GM23338 (cell line): ENCODE measurements at regions not wholly inside any gene's neighbourhood (a gene's known extent, or its start where the extent isn't known, plus 50 kb on each side); places are given as distances from the start of the nearest gene placed in this dataset.

Source experiments
- ATAC-seq: fragments of 200-7000 bp; cut with Tn5 transposase; 3 replicates; pipeline ENCODE4 v1.9.1; 2020
- DNase-seq: peaks from one replicate; pipeline ENCODE4 v3.0.0-alpha.2; 2015; ENCODE audit warnings: low spot score
- H2AFZ ChIP-seq: fragments of 200-600 bp; sonication (generic); 2 replicates; pipeline ENCODE4 v1.8.0; 2016; ENCODE audit warnings: antibody characterized with exemption, mild to moderate bottlenecking, moderate library complexity
- H3F3A ChIP-seq: fragments of 200-600 bp; sonication (generic); replicated peaks from 2 replicates; pipeline ENCODE4 v1.8.0; 2017; ENCODE audit warnings: antibody characterized with exemption, mixed run types, low read depth
- H3K27ac ChIP-seq: fragments of 200-600 bp; sonication (generic); 2 replicates; pipeline ENCODE4 v1.6.1; 2016; ENCODE audit warnings: low read depth
- H3K27me3 ChIP-seq: fragments of 200-600 bp; sonication (generic); 2 replicates; pipeline ENCODE4 v1.8.0; 2016; ENCODE audit warnings: mild to moderate bottlenecking, mixed run types, moderate library complexity; ENCODE audit not compliant: insufficient read depth
- H3K36me3 ChIP-seq: fragments of 200-600 bp; sonication (generic); 2 replicates; pipeline ENCODE4 v1.8.0; 2016; ENCODE audit warnings: mild to moderate bottlenecking; ENCODE audit not compliant: insufficient read depth
- H3K4me1 ChIP-seq: fragments of 200-600 bp; sonication (generic); 2 replicates; pipeline ENCODE4 v1.8.0; 2016; ENCODE audit warnings: mild to moderate bottlenecking, moderate library complexity; ENCODE audit not compliant: insufficient read depth
- H3K4me2 ChIP-seq: fragments of 200-600 bp; sonication (generic); 2 replicates; pipeline ENCODE4 v1.7.1; 2017; ENCODE audit warnings: mixed run types
- H3K4me3 ChIP-seq: fragments of 200-600 bp; sonication (generic); 2 replicates; pipeline ENCODE4 v1.6.1; 2016; ENCODE audit warnings: mixed run types
- H3K79me2 ChIP-seq: fragments of 200-600 bp; sonication (generic); replicated peaks from 2 replicates; pipeline ENCODE4 v1.8.0; 2017; ENCODE audit warnings: mild to moderate bottlenecking; ENCODE audit not compliant: insufficient read depth
- H3K9me2 ChIP-seq: fragments of 200-600 bp; sonication (generic); 2 replicates; pipeline ENCODE4 v1.8.0; 2017; ENCODE audit not compliant: insufficient read depth
- H4K20me1 ChIP-seq: fragments of 200-600 bp; sonication (generic); replicated peaks from 2 replicates; pipeline ENCODE4 v1.8.0; 2017; ENCODE audit warnings: mild to moderate bottlenecking; ENCODE audit not compliant: insufficient read depth
- H3K27ac Mint-ChIP-seq: 2 replicates; pipeline ENCODE4 v1.8.0; 2020; ENCODE audit warnings: inconsistent platforms, mild to moderate bottlenecking, moderate library complexity, mixed read lengths
- H3K27me3 Mint-ChIP-seq: 3 replicates; pipeline ENCODE4 v1.8.0; 2022; ENCODE audit warnings: low read depth, mild to moderate bottlenecking, moderate library complexity, mixed read lengths, inconsistent platforms; ENCODE audit not compliant: insufficient read depth, poor library complexity
- H3K36me3 Mint-ChIP-seq: 3 replicates; pipeline ENCODE4 v1.8.0; 2021; ENCODE audit warnings: low read depth, mild to moderate bottlenecking, inconsistent platforms, moderate library complexity, mixed read lengths
- H3K4me1 Mint-ChIP-seq: 3 replicates; pipeline ENCODE4 v1.8.0; 2020; ENCODE audit warnings: mild to moderate bottlenecking, inconsistent platforms, mixed read lengths
- H3K4me3 Mint-ChIP-seq: 3 replicates; pipeline ENCODE4 v1.8.0; 2021; ENCODE audit warnings: moderate library complexity, mild to moderate bottlenecking, inconsistent platforms, mixed read lengths
- H3K9me3 Mint-ChIP-seq: 3 replicates; pipeline ENCODE4 v1.8.0; 2020; ENCODE audit warnings: moderate library complexity, mild to moderate bottlenecking, inconsistent platforms, mixed read lengths
- CREB1 ChIP-seq: fragments of 250-450 bp; sonication (Bioruptor Pico); IDR thresholded peaks from 2 replicates; pipeline ENCODE4 v1.5.0; 2020; ENCODE audit warnings: low read depth, mild to moderate bottlenecking, moderate library complexity
- CTCF ChIP-seq, 2 experiments: fragments of 200-600 bp in 1 of 2; sonication (generic) in 1 of 2; conservative IDR thresholded peaks; 2 replicates each; pipeline versions ENCODE4 v1.5.1 to v1.6.1; 2016 to 2017; ENCODE audit warnings: antibody characterized with exemption in 2 of 2, low read depth in 2 of 2, mild to moderate bottlenecking in 2 of 2, moderate library complexity in 1 of 2
- ETS1 ChIP-seq: IDR thresholded peaks from 2 replicates; pipeline ENCODE4 v1.6.1; 2016; ENCODE audit warnings: antibody characterized with exemption
- EZH2 ChIP-seq: fragments of 200-600 bp; sonication (generic); IDR thresholded peaks from one replicate; pipeline ENCODE4 v1.8.0; 2017; ENCODE audit warnings: antibody characterized with exemption, mild to moderate bottlenecking, low read depth; ENCODE audit not compliant: unreplicated experiment
- EZH2phosphoT487 ChIP-seq: fragments of 200-600 bp; sonication (generic); IDR thresholded peaks from one replicate; pipeline ENCODE4 v1.8.1; 2018; ENCODE audit warnings: antibody characterized with exemption; ENCODE audit not compliant: unreplicated experiment
- JUNB ChIP-seq: IDR thresholded peaks from one replicate; pipeline ENCODE4 v1.6.1; 2016; ENCODE audit warnings: antibody characterized with exemption; ENCODE audit not compliant: unreplicated experiment
- NANOG ChIP-seq: IDR thresholded peaks from 2 replicates; pipeline ENCODE4 v1.6.1; 2016; ENCODE audit warnings: antibody characterized with exemption, borderline replicate concordance
- POLR2AphosphoS5 ChIP-seq: IDR thresholded peaks from 2 replicates; pipeline ENCODE4 v1.6.1; 2016; ENCODE audit warnings: antibody characterized with exemption, low read depth
- REST ChIP-seq: IDR thresholded peaks from one replicate; pipeline ENCODE4 v1.6.1; 2018; ENCODE audit warnings: antibody characterized with exemption; ENCODE audit not compliant: unreplicated experiment
- STAT1 ChIP-seq: IDR thresholded peaks from one replicate; pipeline ENCODE4 v1.6.1; 2016; ENCODE audit warnings: antibody characterized with exemption; ENCODE audit not compliant: unreplicated experiment
- ZNF114 ChIP-seq: fragments of 250-450 bp; sonication (Bioruptor Pico); IDR thresholded peaks from 2 replicates; pipeline ENCODE4 v1.5.0; 2020; ENCODE audit warnings: mild to moderate bottlenecking, moderate library complexity
- ZNF331 ChIP-seq: fragments of 250-450 bp; sonication (Bioruptor Pico); IDR thresholded peaks from 2 replicates; pipeline ENCODE4 v1.5.0; 2020; ENCODE audit warnings: low read depth, mild to moderate bottlenecking, moderate library complexity
- ZNF462 ChIP-seq: fragments of 250-450 bp; sonication (Bioruptor Pico); IDR thresholded peaks from 2 replicates; pipeline ENCODE4 v1.5.0; 2020; ENCODE audit warnings: mild to moderate bottlenecking, moderate library complexity

- no peak for TF ChIP-seq ETS1
- TF ChIP-seq POLR2AphosphoS5 = no peak
- TF ChIP-seq ZNF331 (CRISPR knock-in tag) = no peak
- TF ChIP-seq STAT1 = no peak
- TF ChIP-seq NANOG = no peak
- no peak for TF ChIP-seq REST
- no peak for TF ChIP-seq ZNF114
- TF ChIP-seq JUNB = no peak
- no peak for TF ChIP-seq EZH2phosphoT487
- no peak for TF ChIP-seq CTCF (conservative IDR thresholded peaks at IDR 0.05; ENCODE audit: low read depth in 2 of 2)
- TF ChIP-seq CREB1 (CRISPR knock-in tag) = no peak
- TF ChIP-seq EZH2 = no peak
- no peak for TF ChIP-seq ZNF462
- H3K4me1 Mint-ChIP-seq = no peaks in the 10 kb centered on the region
- ATAC-seq (peak; percentile 53), DNase-seq (peak; percentile 19)
- H3K4me3 ChIP-seq = no peak overlapping the region
- no peaks in the 10 kb centered on the region for H3K27me3 ChIP-seq
- no peaks in the 10 kb centered on the region for H3K9me3 Mint-ChIP-seq
- no peaks in the 10 kb centered on the region for H3K36me3 ChIP-seq
- no peaks in the 10 kb centered on the region for H3K4me1 ChIP-seq
- H3K27ac ChIP-seq = no peak overlapping the region
- H3K27ac Mint-ChIP-seq = no peak overlapping the region
- H2AFZ ChIP-seq = no peak overlapping the region; the same call in 1 of the 2 replicates
- H3F3A ChIP-seq = no peaks in the 10 kb centered on the region
- no peaks in the 10 kb centered on the region for H3K79me2 ChIP-seq
- H3K9me2 ChIP-seq = no peaks in the 10 kb centered on the region
- H3K27me3 Mint-ChIP-seq = peaks cover 7% of the 10 kb centered on the region
- no peak overlapping the region for H3K4me2 ChIP-seq
- H3K36me3 Mint-ChIP-seq = no peaks in the 10 kb centered on the region
- H3K4me3 Mint-ChIP-seq = no peak overlapping the region
- no peaks in the 10 kb centered on the region for H4K20me1 ChIP-seq
Measured at GRCh38 chr5:170162631-170163321, 57.1 kb downstream of the FOXI1 start.
